ENCODE measurements at regions not wholly inside any gene's neighbourhood (a gene's known extent, or its start where the extent isn't known, plus 50 kb on each side); places are given as distances from the start of the nearest gene placed in this dataset.

- Histone ChIP-seq H3F3A (ENCODE audit: low read depth) (peaks cover 5% of the 10 kb centered on the region), H3K36me3 (no peaks in the 10 kb centered on the region), H3K9me3 (ENCODE audit: low read depth) (no peaks in the 10 kb centered on the region), H3K9ac (no peak overlapping the region), H3K79me2 (ENCODE audit: low read depth) (no peaks in the 10 kb centered on the region), H3K27me3 (no peaks in the 10 kb centered on the region), H2AFZ (replicated peaks) (peak overlapping the region; percentile 79), H4K20me1 (ENCODE audit: low read depth) (no peaks in the 10 kb centered on the region), H3K4me2 (peak overlapping the region; percentile 38), H3K4me3 (peak overlapping the region; percentile 13), H3K4me1 (peaks cover 10% of the 10 kb centered on the region), H3K27ac (no peak overlapping the region)
- no peak overlapping the region for H3K27ac Mint-ChIP-seq
- H3K4me1 Mint-ChIP-seq, result no peaks in the 10 kb centered on the region
- H3K36me3 Mint-ChIP-seq, result no peaks in the 10 kb centered on the region
- DNase-seq (ENCODE audit: low spot score), result peak; percentile 12
- H3K27me3 Mint-ChIP-seq (ENCODE audit: insufficient read depth, low read depth), result peaks cover 4% of the 10 kb centered on the region
- H3K4me3 Mint-ChIP-seq, result no peak overlapping the region
- no peak for TF ChIP-seq EZH2 (IDR thresholded peaks at IDR 0.05)
- TF ChIP-seq EZH2phosphoT487 (IDR thresholded peaks at IDR 0.05), result no peak
- no peak for TF ChIP-seq CTCF (IDR thresholded peaks at IDR 0.05)
- peaks cover 17% of the 10 kb centered on the region for H3K9me3 Mint-ChIP-seq
Measured at GRCh38 chr9:88044200-88044599, 69.9 kb upstream of the CDK20 start.

- Histone ChIP-seq H3F3A (ENCODE audit: low read depth) (peaks cover 5% of the 10 kb centered on the region), H3K4me1 (peaks cover 10% of the 10 kb centered on the region), H3K9ac (no peak overlapping the region), H3K4me3 (no peak overlapping the region), H3K27ac (no peak overlapping the region), H2AFZ (replicated peaks) (peak overlapping the region; percentile 79), H4K20me1 (ENCODE audit: low read depth) (no peaks in the 10 kb centered on the region), H3K9me3 (ENCODE audit: low read depth) (no peaks in the 10 kb centered on the region), H3K79me2 (ENCODE audit: low read depth) (no peaks in the 10 kb centered on the region), H3K27me3 (no peaks in the 10 kb centered on the region), H3K4me2 (peak overlapping the region; percentile 38), H3K36me3 (no peaks in the 10 kb centered on the region)
- peaks cover 4% of the 10 kb centered on the region for H3K27me3 Mint-ChIP-seq (ENCODE audit: insufficient read depth, low read depth)
- H3K27ac Mint-ChIP-seq, result no peak overlapping the region
- TF ChIP-seq EZH2 (IDR thresholded peaks at IDR 0.05), result no peak
- TF ChIP-seq CTCF (IDR thresholded peaks at IDR 0.05), result peak; percentile 29
- no peaks in the 10 kb centered on the region for H3K4me1 Mint-ChIP-seq
- DNase-seq (ENCODE audit: low spot score), result peak; percentile 25
- H3K9me3 Mint-ChIP-seq, result peaks cover 19% of the 10 kb centered on the region
- no peaks in the 10 kb centered on the region for H3K36me3 Mint-ChIP-seq
- no peak overlapping the region for H3K4me3 Mint-ChIP-seq
Measured at GRCh38 chr9:88043647-88044046, 69.3 kb upstream of the CDK20 start.

- H3K36me3 Mint-ChIP-seq, result no peaks in the 10 kb centered on the region
- H3K27me3 Mint-ChIP-seq (ENCODE audit: insufficient read depth, low read depth), result peaks cover 9% of the 10 kb centered on the region
Measured at GRCh38 chr9:88041447-88041846, 67.1 kb upstream of the CDK20 start.

More at GRCh38 chr9:88041447-88041846, 67.1 kb upstream of the CDK20 start:
- Mint-ChIP-seq H3K27ac (no peak overlapping the region), H3K9me3 (peaks cover 37% of the 10 kb centered on the region), H3K4me3 (no peak overlapping the region), H3K4me1 (no peaks in the 10 kb centered on the region)
- peaks cover 22% of the 10 kb centered on the region for H3K4me1 ChIP-seq
- H3K9me3 ChIP-seq (ENCODE audit: low read depth), result no peaks in the 10 kb centered on the region
- H3K36me3 ChIP-seq, result no peaks in the 10 kb centered on the region
- peak; percentile 57 for DNase-seq (ENCODE audit: low spot score)
- no peaks in the 10 kb centered on the region for H4K20me1 ChIP-seq (ENCODE audit: low read depth)
- H3F3A ChIP-seq (ENCODE audit: low read depth), result peaks cover 5% of the 10 kb centered on the region
- TF ChIP-seq EZH2phosphoT487 (IDR thresholded peaks at IDR 0.05) (no peak), CTCF (IDR thresholded peaks at IDR 0.05) (peak; percentile 69)
- peak overlapping the region; percentile 46 for H2AFZ ChIP-seq (replicated peaks)
- H3K9ac ChIP-seq, result no peak overlapping the region
- H3K27ac ChIP-seq, result no peak overlapping the region
- no peak overlapping the region for H3K4me2 ChIP-seq
- no peaks in the 10 kb centered on the region for H3K79me2 ChIP-seq (ENCODE audit: low read depth)
- H3K27me3 ChIP-seq, result no peaks in the 10 kb centered on the region
- no peak overlapping the region for H3K4me3 ChIP-seq
